Mammary epithelial cell (primary cell): ENCODE measurements at regions not wholly inside any gene's neighbourhood (a gene's known extent, or its start where the extent isn't known, plus 50 kb on each side); places are given as distances from the start of the nearest gene placed in this dataset.

ENCODE experiments used
- EZH2 ChIP-seq: IDR thresholded peaks from 2 replicates; pipeline ENCODE4 v1.6.1; 2012; ENCODE audit warnings: low read length, inconsistent platforms, borderline replicate concordance
- TF ChIP-seq, protein P1 (sequence below), 2 donors: IDR thresholded peaks in 1 of 2; conservative IDR thresholded peaks in 1 of 2; 2 replicates each; pipeline ENCODE4 v1.5.1; 2011 to 2012; ENCODE audit warnings: inconsistent platforms in 2 of 2, low read length in 2 of 2, mild to moderate bottlenecking in 2 of 2, control low read depth in 1 of 2, low read depth in 1 of 2; ENCODE audit not compliant: insufficient read depth in 1 of 2; ENCODE audit errors: extremely low read depth in 1 of 2

DNA sequence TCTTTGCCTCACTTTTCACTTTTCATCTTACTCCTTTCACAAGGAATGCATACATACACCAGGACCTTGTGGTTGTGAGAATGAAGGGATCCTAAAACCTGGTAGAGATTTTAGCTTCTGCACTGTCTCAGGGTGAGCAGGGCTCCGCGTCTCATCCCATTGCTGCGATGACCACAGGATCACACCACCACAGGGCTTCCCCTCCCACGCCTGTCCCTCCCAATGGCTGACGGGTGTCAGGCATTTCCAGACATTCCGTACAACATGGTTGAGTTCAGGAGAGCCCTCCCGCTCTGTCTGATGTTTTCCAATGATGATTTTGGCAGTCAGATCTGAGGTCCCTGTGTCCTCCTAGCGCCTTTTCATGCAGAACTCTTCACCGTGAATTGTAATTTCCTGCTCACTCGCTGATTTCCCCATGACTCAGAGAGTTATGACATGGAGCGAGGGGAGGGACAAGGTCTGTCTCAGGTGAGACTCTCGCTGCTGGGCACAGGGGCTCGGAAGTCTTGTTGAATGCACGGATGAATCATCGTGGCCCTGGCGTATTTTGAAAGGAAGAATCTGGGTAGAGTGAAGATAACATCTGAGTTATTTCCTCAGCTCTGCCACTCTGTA, 102.8 kb downstream of the TEX29 start:
- TF ChIP-seq EZH2, result no peak
- TF ChIP-seq, protein P1, sequence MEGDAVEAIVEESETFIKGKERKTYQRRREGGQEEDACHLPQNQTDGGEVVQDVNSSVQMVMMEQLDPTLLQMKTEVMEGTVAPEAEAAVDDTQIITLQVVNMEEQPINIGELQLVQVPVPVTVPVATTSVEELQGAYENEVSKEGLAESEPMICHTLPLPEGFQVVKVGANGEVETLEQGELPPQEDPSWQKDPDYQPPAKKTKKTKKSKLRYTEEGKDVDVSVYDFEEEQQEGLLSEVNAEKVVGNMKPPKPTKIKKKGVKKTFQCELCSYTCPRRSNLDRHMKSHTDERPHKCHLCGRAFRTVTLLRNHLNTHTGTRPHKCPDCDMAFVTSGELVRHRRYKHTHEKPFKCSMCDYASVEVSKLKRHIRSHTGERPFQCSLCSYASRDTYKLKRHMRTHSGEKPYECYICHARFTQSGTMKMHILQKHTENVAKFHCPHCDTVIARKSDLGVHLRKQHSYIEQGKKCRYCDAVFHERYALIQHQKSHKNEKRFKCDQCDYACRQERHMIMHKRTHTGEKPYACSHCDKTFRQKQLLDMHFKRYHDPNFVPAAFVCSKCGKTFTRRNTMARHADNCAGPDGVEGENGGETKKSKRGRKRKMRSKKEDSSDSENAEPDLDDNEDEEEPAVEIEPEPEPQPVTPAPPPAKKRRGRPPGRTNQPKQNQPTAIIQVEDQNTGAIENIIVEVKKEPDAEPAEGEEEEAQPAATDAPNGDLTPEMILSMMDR (conservative IDR thresholded peaks at IDR 0.05 in 1 of 2, IDR thresholded peaks at IDR 0.05 in 1 of 2; ENCODE audit: extremely low read depth in 1 of 2, insufficient read depth in 1 of 2, low read depth in 1 of 2, low read length in 2 of 2), result no peak
